ENCODE measurements at regions not wholly inside any gene's neighbourhood (a gene's known extent, or its start where the extent isn't known, plus 50 kb on each side); places are given as distances from the start of the nearest gene placed in this dataset.
"Not testable (repeated sequence)": the region's sequence is repeated elsewhere in the genome, so short reads cannot be mapped to it uniquely, and the experiment has no call there.

DNA sequence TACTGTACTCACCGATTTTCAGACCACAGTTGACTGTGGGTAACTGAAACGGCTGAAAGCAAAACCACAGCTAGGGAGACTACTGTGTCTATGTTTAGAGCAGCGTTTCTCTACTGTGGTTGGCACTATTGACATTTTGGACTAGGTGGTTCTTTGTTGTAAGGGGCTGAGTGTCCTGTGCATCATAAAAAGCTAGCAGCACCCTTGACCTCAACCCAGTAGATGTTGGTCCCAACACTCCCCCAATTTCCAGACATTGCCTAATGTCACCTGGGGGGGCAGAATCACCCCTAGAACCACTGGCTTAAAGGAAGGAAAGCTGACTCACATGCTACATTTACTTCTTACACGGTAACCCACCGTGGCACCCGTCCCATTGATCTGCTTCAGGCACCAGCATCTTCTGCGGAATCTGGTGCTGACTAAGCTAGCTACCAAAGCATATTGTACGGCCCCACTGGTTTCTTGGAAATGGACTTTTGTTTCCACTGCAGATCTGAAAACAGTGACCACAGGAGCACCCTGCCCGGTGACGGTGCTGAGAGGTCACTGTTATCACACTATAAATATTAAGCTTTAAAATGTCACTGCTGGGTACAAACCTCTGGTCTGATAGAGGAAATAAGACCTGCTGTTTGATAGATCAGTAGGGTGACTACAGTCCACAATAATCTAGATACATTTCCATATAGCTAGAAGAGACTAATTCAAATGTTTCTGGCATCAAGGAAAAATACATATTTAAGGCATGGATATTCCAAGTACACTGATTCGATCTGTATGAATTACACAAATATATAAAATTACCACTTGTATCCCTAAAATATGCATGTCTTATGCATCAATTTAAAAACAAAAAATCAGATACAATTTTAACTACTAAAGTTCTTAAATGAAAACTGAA is 151.4 kb downstream of the HSD17B3 start:
- no peak for DNase-seq (ENCODE audit: low spot score)
- TF ChIP-seq, protein P1, sequence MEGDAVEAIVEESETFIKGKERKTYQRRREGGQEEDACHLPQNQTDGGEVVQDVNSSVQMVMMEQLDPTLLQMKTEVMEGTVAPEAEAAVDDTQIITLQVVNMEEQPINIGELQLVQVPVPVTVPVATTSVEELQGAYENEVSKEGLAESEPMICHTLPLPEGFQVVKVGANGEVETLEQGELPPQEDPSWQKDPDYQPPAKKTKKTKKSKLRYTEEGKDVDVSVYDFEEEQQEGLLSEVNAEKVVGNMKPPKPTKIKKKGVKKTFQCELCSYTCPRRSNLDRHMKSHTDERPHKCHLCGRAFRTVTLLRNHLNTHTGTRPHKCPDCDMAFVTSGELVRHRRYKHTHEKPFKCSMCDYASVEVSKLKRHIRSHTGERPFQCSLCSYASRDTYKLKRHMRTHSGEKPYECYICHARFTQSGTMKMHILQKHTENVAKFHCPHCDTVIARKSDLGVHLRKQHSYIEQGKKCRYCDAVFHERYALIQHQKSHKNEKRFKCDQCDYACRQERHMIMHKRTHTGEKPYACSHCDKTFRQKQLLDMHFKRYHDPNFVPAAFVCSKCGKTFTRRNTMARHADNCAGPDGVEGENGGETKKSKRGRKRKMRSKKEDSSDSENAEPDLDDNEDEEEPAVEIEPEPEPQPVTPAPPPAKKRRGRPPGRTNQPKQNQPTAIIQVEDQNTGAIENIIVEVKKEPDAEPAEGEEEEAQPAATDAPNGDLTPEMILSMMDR (IDR thresholded peaks at IDR 0.05): no peak

GRCh38 chr9:96149533-96150280 is 152.3 kb downstream of the HSD17B3 start:
- ATAC-seq (ENCODE audit: low FRiP score): no peak
- DNase-seq (ENCODE audit: low spot score): no peak
- TF ChIP-seq, protein P1 (IDR thresholded peaks at IDR 0.05): no peak

More for the DNA sequence above, 151.4 kb downstream of the HSD17B3 start:
- ATAC-seq (ENCODE audit: low FRiP score): no peak

GRCh38 chr9:96148634-96149532 is 153.1 kb downstream of the HSD17B3 start:
- ATAC-seq (ENCODE audit: low FRiP score) (no peak), DNase-seq (ENCODE audit: low spot score) (no peak)
- TF ChIP-seq, protein P1 (IDR thresholded peaks at IDR 0.05): no peak

GRCh38 chr9:96147029-96147428 is 154.9 kb downstream of the HSD17B3 start:
- ATAC-seq (ENCODE audit: low FRiP score); DNase-seq (ENCODE audit: low spot score): not testable (repeated sequence)

- ATAC-seq (ENCODE audit: low FRiP score) (no peak), DNase-seq (ENCODE audit: low spot score) (no peak)
- TF ChIP-seq, protein P1 (IDR thresholded peaks at IDR 0.05): no peak
Measured at GRCh38 chr9:96141666-96142065, 160.3 kb downstream of the HSD17B3 start.

DNA sequence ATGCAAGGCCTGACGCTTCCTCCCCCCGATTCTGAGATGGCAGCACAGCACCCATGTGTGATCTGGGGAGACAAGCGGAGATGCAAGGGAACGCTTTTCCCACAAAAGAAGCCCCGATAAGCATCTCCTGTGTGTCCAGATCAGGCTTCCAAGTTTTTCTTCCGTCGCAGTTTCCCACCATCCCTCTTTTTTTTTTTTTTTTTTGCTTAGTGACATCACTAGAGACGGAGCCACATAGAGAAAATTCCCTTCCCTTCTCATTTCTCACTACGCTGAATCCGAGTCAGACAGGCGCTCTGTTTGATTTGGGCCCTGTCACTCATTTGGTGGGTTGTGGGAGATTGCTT is 160.9 kb downstream of the HSD17B3 start:
- TF ChIP-seq, protein P1 (IDR thresholded peaks at IDR 0.05): no peak
- DNase-seq (ENCODE audit: low spot score) (no peak), ATAC-seq (ENCODE audit: low FRiP score) (no peak)

Data from omental fat pad (tissue), 3 donors.